ENCODE measurements at regions not wholly inside any gene's neighbourhood (a gene's known extent, or its start where the extent isn't known, plus 50 kb on each side); places are given as distances from the start of the nearest gene placed in this dataset.

DNA sequence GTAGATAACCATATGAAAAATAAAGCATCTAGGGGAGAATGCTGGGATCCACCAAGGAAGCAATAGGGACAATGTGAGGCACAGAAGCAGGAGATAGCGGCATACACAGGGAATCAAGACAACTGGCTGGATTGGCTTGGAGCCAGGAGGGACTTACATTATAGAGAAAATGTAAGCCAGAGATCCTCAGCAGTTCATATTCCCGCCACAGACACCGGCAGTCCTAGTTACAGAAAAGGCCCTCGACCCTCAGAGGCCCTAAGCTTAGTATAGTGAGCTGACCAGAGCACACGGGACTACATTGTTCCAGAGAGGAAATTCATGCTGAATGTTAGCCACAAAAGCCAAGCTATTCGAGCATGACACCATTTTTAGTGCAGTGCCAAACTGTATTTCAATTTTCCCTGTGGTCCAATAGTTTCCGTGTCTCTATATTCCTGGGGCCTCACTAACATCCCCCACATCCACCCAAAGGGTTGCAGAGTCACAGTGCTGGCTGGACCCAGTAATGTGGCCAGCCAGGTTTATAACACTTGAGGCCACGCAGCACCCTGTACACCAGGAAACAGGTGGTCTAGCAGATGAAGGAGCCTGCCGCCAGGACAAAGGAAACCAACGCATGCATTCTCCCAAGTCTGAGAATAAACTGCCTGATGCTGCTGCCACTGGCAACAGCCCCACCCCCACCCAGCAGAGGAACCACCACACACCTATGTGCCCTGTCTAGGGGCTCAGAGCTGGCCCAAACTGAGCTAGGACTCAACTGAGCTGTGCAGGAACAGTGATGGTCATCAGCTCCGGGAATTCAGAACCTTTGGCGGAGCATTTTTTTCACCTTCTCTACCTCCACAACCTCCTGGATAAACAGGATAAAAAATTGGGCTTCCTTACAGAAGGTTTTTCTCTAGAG, 693.2 kb upstream of the CHD1 start:
- TF ChIP-seq, protein P1, sequence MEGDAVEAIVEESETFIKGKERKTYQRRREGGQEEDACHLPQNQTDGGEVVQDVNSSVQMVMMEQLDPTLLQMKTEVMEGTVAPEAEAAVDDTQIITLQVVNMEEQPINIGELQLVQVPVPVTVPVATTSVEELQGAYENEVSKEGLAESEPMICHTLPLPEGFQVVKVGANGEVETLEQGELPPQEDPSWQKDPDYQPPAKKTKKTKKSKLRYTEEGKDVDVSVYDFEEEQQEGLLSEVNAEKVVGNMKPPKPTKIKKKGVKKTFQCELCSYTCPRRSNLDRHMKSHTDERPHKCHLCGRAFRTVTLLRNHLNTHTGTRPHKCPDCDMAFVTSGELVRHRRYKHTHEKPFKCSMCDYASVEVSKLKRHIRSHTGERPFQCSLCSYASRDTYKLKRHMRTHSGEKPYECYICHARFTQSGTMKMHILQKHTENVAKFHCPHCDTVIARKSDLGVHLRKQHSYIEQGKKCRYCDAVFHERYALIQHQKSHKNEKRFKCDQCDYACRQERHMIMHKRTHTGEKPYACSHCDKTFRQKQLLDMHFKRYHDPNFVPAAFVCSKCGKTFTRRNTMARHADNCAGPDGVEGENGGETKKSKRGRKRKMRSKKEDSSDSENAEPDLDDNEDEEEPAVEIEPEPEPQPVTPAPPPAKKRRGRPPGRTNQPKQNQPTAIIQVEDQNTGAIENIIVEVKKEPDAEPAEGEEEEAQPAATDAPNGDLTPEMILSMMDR (IDR thresholded peaks at IDR 0.05) = no peak

DNA sequence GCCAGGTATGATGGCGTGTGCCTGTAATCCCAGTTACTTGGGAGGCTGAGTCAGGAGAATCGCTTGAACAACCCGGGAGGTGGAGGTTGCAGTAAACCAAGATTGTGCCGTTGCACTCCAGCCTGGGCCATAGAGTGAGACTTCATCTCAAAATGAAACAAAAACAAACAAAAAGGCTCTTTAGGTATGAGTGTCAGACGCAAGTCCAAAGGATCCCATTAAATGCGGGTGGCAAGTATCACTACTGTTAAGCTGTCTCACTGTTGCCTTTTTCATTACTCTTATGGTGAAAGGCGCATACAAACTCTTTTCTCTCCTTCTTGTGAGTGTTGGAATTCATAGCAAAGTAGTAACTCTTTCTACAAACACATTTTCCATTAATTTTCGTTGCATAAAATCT, 688.5 kb upstream of the CHD1 start:
- TF ChIP-seq, protein P1 (IDR thresholded peaks at IDR 0.05) = no peak

DNA sequence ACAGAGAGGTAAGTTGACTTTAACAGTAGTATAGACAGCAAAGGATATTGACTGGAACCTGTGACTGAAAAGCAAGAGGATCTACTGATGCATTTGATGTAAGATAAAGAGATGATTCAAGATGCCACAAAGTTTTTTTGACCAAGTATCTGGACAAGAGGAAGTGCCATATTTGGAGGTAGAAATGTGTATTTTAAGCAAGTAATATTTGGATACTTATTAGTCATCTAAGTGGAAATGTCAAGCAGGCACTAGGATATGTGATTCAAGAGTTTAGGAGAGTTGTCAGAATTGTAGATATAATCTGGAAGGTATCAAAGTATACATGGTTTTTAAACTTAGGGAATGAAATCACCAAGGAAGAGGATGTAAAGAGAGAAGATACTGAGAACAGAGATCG, 686.1 kb upstream of the CHD1 start:
- TF ChIP-seq, protein P1 (IDR thresholded peaks at IDR 0.05) = no peak

DNA sequence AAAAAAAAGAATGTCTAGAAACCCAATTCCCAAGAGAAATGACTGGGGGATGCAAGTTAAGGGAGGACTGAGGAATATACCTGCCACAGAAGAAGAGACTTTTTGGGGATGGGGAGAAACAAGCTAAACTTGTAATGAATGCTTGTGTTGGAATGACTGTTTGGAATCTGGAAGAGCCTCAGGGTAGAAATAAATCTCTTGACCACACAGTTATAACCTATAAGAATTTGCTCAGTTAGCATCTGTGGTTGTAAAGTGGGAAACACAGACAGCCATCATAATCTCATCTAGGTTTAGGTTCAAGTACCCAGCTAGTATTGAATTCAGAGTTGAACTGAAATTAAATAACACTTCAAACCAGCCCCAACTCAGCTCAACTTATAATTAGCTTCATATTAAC, 678.3 kb upstream of the CHD1 start:
- TF ChIP-seq, protein P1 (IDR thresholded peaks at IDR 0.05) = no peak

DNA sequence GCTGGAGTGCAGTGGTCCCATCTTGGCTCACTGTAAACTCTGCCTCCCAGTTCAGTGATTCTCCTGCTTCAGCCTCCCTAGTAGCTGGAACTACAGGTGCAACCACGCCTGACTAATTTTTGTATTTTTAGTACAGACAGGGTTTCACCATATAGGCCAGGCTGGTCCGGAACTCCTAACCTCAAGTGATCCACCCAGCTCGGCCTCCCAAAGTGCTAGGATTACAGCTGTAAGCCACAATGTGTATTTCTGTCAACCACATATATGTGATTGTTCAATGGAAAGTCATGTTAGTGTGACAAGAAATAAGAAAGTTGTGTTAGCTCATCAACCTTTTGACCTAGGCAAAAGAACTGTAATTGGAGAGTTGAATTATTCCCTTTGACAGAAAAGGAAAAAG, 677.1 kb upstream of the CHD1 start:
- TF ChIP-seq, protein P1 (IDR thresholded peaks at IDR 0.05) = no peak

DNA sequence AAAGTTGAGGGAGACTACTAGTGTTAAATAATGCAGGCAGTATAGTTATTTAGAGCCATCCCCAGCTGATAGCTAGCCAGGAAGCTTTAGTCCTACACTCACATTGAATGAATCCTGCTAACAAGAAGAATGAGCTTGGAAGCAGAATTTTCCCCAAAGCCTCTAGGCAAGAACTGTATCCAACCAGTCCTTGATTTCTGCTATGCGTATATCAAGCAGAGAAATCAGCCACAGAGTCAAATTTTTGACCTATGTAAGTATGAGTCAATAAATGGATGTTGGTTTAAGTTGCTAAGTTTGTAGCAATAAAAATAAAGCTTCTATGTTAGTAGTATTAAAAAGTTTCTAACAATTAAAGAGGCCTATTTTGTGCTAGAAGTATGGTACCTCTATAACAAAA, 672.1 kb upstream of the CHD1 start:
- TF ChIP-seq, protein P1 (IDR thresholded peaks at IDR 0.05) = no peak

DNA sequence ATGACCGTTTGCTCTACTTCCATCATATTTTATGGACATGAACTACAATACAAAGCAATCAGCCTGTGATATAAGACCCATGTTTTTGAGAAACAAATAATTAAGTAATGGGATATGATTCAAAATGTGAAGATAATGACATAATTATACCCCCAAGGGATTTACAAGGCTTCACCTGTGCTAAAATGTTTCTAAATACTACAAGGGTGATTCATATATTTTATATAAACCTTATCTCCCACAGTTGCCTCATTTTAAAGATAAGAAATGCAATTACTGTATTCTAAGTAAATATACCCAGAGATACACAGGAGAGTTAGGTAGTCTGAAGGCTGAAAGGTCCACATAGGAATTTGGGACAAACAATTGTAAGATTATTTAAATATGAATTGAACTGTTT, 662.0 kb upstream of the CHD1 start:
- TF ChIP-seq, protein P1 (IDR thresholded peaks at IDR 0.05) = no peak
